ENCODE measurements at regions not wholly inside any gene's neighbourhood (a gene's known extent, or its start where the extent isn't known, plus 50 kb on each side); places are given as distances from the start of the nearest gene placed in this dataset.

- TF ChIP-seq, protein P1, sequence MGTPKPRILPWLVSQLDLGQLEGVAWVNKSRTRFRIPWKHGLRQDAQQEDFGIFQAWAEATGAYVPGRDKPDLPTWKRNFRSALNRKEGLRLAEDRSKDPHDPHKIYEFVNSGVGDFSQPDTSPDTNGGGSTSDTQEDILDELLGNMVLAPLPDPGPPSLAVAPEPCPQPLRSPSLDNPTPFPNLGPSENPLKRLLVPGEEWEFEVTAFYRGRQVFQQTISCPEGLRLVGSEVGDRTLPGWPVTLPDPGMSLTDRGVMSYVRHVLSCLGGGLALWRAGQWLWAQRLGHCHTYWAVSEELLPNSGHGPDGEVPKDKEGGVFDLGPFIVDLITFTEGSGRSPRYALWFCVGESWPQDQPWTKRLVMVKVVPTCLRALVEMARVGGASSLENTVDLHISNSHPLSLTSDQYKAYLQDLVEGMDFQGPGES (IDR thresholded peaks at IDR 0.05; ENCODE audit: low read depth, low read length) = no peak
- no peak for TF ChIP-seq YY1 (IDR thresholded peaks at IDR 0.05; ENCODE audit: low read depth)
- TF ChIP-seq MXI1 (IDR thresholded peaks at IDR 0.05; ENCODE audit: low read depth, low read length) = 0 out of 2 replicates have a peak, but pooled peaks have one; percentile 12
- no peak for TF ChIP-seq NRF1 (IDR thresholded peaks at IDR 0.05; ENCODE audit: low read depth, low read length)
- TF ChIP-seq FOXJ3 (CRISPR knock-in tag; IDR thresholded peaks at IDR 0.05) = peak; percentile 89
Observed at GRCh38 chr13:59103004-59103768, 1060.5 kb downstream of the DIAPH3 start (continued).

- Histone ChIP-seq H3K27me3 (ENCODE audit: insufficient read depth) (no peaks in the 10 kb centered on the region), H3K4me2 (peak overlapping the region; percentile 59; the same call in 1 of the 2 replicates), H3K9me2 (no peaks in the 10 kb centered on the region), H3K79me2 (ENCODE audit: insufficient read depth) (no peaks in the 10 kb centered on the region), H3K27ac (ENCODE audit: low read depth in 2 of 2, low read length in 1 of 2) (peak overlapping the region; percentile 69 to 84; a peak in 3 of 4 replicates), H3K4me3 (ENCODE audit: low read depth in 2 of 2, low read length in 1 of 2) (peak overlapping the region in 1 of 2 experiments; percentile 22; a peak in 1 of 4 replicates), H3K9me3 (no peaks in the 10 kb centered on the region), H2AFZ (ENCODE audit: low read depth) (peak overlapping the region; percentile 25; the same call in 1 of the 2 replicates), H3K4me1 (ENCODE audit: control insufficient read depth in 1 of 2, insufficient read depth in 2 of 2, low read depth in 1 of 2, low read length in 1 of 2) (peaks cover 2 to 10% of the 10 kb centered on the region in 2 experiments; a peak in 3 of 4 replicates), H3F3A (replicated peaks; ENCODE audit: insufficient read depth) (no peaks in the 10 kb centered on the region), H3K9ac (peak overlapping the region; percentile 28; the same call in 1 of the 2 replicates), H3K36me3 (replicated peaks in 1 of 2; ENCODE audit: control insufficient read depth in 1 of 2, insufficient read depth in 2 of 2, low read length in 1 of 2) (no peaks in the 10 kb centered on the region), H4K20me1 (ENCODE audit: insufficient read depth) (no peaks in the 10 kb centered on the region)
- WGBS (ENCODE audit: low lambda C conversion rate) = 21% methylated on average over 2 of the region's 3 CpGs
- DNase-seq = no peak
- TF ChIP-seq EP300 (IDR thresholded peaks at IDR 0.05; ENCODE audit: borderline replicate concordance in 1 of 2, low read depth in 1 of 2, low read length in 1 of 2) = peak in 1 of 2 experiments; percentile 61; a peak in 1 of 4 replicates
- no peak for TF ChIP-seq SMC3 (IDR thresholded peaks at IDR 0.05; ENCODE audit: low read depth, low read length)
- TF ChIP-seq NRF1 (IDR thresholded peaks at IDR 0.05; ENCODE audit: low read depth, low read length) = no peak
- TF ChIP-seq MXI1 (IDR thresholded peaks at IDR 0.05; ENCODE audit: low read depth, low read length) = no peak
- no peak for TF ChIP-seq RCOR1 (IDR thresholded peaks at IDR 0.05; ENCODE audit: low read length)
- no peak for TF ChIP-seq MEF2A (IDR thresholded peaks at IDR 0.05; ENCODE audit: borderline replicate concordance, low read depth)
- TF ChIP-seq TCF12 (IDR thresholded peaks at IDR 0.05) = peak; percentile 67
- TF ChIP-seq ELF1 (IDR thresholded peaks at IDR 0.05) = no peak
- peak; percentile 56; the same call in 1 of the 2 replicates for TF ChIP-seq RXRA (IDR thresholded peaks at IDR 0.05; ENCODE audit: borderline replicate concordance, low read depth)
- TF ChIP-seq GATA2 (CRISPR knock-in tag; IDR thresholded peaks at IDR 0.05) = no peak
- TF ChIP-seq JUND (IDR thresholded peaks at IDR 0.05) = 0 out of 2 replicates have a peak, but pooled peaks have one; percentile 32
- TF ChIP-seq FOXJ3 (CRISPR knock-in tag; IDR thresholded peaks at IDR 0.05) = no peak
- TF ChIP-seq FOSL2 (IDR thresholded peaks at IDR 0.05; ENCODE audit: borderline replicate concordance, low read depth) = 0 out of 2 replicates have a peak, but pooled peaks have one; percentile 2
- TF ChIP-seq NFIC (IDR thresholded peaks at IDR 0.05; ENCODE audit: borderline replicate concordance) = peak; percentile 10; the same call in 1 of the 2 replicates
- TF ChIP-seq, protein P2, sequence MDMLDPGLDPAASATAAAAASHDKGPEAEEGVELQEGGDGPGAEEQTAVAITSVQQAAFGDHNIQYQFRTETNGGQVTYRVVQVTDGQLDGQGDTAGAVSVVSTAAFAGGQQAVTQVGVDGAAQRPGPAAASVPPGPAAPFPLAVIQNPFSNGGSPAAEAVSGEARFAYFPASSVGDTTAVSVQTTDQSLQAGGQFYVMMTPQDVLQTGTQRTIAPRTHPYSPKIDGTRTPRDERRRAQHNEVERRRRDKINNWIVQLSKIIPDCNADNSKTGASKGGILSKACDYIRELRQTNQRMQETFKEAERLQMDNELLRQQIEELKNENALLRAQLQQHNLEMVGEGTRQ (IDR thresholded peaks at IDR 0.05; ENCODE audit: borderline replicate concordance, low read depth, low read length) = no peak
- no peak; the same call in 1 of the 2 replicates for TF ChIP-seq TEAD4 (IDR thresholded peaks at IDR 0.05; ENCODE audit: borderline replicate concordance, insufficient read depth)
- TF ChIP-seq, protein P3, sequence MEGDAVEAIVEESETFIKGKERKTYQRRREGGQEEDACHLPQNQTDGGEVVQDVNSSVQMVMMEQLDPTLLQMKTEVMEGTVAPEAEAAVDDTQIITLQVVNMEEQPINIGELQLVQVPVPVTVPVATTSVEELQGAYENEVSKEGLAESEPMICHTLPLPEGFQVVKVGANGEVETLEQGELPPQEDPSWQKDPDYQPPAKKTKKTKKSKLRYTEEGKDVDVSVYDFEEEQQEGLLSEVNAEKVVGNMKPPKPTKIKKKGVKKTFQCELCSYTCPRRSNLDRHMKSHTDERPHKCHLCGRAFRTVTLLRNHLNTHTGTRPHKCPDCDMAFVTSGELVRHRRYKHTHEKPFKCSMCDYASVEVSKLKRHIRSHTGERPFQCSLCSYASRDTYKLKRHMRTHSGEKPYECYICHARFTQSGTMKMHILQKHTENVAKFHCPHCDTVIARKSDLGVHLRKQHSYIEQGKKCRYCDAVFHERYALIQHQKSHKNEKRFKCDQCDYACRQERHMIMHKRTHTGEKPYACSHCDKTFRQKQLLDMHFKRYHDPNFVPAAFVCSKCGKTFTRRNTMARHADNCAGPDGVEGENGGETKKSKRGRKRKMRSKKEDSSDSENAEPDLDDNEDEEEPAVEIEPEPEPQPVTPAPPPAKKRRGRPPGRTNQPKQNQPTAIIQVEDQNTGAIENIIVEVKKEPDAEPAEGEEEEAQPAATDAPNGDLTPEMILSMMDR (IDR thresholded peaks at IDR 0.05) = no peak
- TF ChIP-seq PBX3 (IDR thresholded peaks at IDR 0.05) = peak; percentile 89
- ChIA-PET CTCF (interaction anchor here (1.2 kb wide), 1 partner anchor 566 kb away, joined by 3 read pairs; no protein-coding TSS in a partner anchor), POLR2A (no interaction called here)
Observed at GRCh38 chr13:59111751-59112171, 1052.0 kb downstream of the DIAPH3 start.
